Gastrocnemius medialis (tissue), 4 donors: ENCODE measurements at regions not wholly inside any gene's neighbourhood (a gene's known extent, or its start where the extent isn't known, plus 50 kb on each side); places are given as distances from the start of the nearest gene placed in this dataset.

Source experiments
- CTCF ChIP-seq, 5 experiments: fragments of 450-650 bp in 3 of 5; fragments of 200-600 bp in 2 of 5; sonication (generic) in 2 of 5; IDR thresholded peaks in 4 of 5; conservative IDR thresholded peaks in 1 of 5; 1 replicate in 4 of 5; 2 replicates in 1 of 5; pipeline ENCODE4 v1.5.1; 2016 to 2019; ENCODE audit warnings: antibody characterized with exemption in 5 of 5, mild to moderate bottlenecking in 3 of 5, moderate library complexity in 3 of 5
- POLR2A ChIP-seq, 2 donors: fragments of 450-650 bp; IDR thresholded peaks; one replicate each; pipeline ENCODE4 v1.6.1; 2017; ENCODE audit warnings: antibody characterized with exemption in 2 of 2, mild to moderate bottlenecking in 2 of 2, moderate library complexity in 2 of 2

DNA sequence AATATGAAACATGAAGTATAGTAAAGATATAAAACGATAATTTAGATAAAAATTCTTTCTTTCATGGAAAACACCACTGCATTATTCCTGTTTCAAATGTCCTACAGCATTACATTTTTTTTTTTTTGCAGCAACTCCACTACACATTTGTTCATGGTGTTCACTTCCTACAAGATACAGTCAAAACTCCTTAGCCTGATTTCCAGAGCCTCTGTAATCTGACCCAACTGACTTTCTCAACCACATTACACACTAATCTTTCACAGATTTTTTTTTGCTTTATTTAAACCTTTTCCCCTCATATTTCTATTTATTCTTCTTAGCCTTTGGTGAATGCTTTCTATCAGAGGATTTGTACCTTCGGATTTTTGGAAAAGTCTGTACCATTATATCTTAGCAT is 176.5 kb upstream of the PDE7B start:
- no peak for TF ChIP-seq CTCF (IDR thresholded peaks at IDR 0.05 in 4 of 5, conservative IDR thresholded peaks at IDR 0.05 in 1 of 5)
- no peak for TF ChIP-seq POLR2A (IDR thresholded peaks at IDR 0.05)
